Spinal cord (tissue), 9 donors: ENCODE measurements at regions not wholly inside any gene's neighbourhood (a gene's known extent, or its start where the extent isn't known, plus 50 kb on each side); places are given as distances from the start of the nearest gene placed in this dataset.
A peak's percentile ranks its signal among the peaks of the same experiment; 100 is the strongest.

ENCODE experiments used
- DNase-seq, 6 donors: peaks; one replicate each; pipeline versions ENCODE4 v3.0.0 to v3.0.0-alpha.2; 2013 to 2015; ENCODE audit warnings: low spot score in 6 of 6, low read depth in 4 of 6
- H3K27ac ChIP-seq: one replicate; pipeline ENCODE4 v1.5.1; 2013; ENCODE audit warnings: low read depth, low read length, control low read depth
- H3K27me3 ChIP-seq: one replicate; pipeline ENCODE4 v1.6.1; 2013; ENCODE audit warnings: low read length; ENCODE audit not compliant: control insufficient read depth, insufficient read depth
- H3K36me3 ChIP-seq: one replicate; pipeline ENCODE4 v1.6.1; 2013; ENCODE audit warnings: low read length; ENCODE audit not compliant: control insufficient read depth, insufficient read depth
- H3K4me1 ChIP-seq: one replicate; pipeline ENCODE4 v1.6.1; 2013; ENCODE audit warnings: low read length; ENCODE audit not compliant: control insufficient read depth, insufficient read depth
- H3K4me3 ChIP-seq: one replicate; pipeline ENCODE4 v1.5.1; 2013; ENCODE audit warnings: low read depth, low read length, control low read depth
- H3K9me3 ChIP-seq: one replicate; pipeline ENCODE4 v1.6.1; 2013; ENCODE audit warnings: low read length; ENCODE audit not compliant: control insufficient read depth, insufficient read depth
- WGBS: methylation state at CpG from one replicate; pipeline ENCODE4 v1.1.5; 2013; ENCODE audit warnings: missing lambda C conversion rate; ENCODE audit not compliant: insufficient coverage; 5-methylcytosine and 5-hydroxymethylcytosine counted together
- donor health status: healthy.

DNA sequence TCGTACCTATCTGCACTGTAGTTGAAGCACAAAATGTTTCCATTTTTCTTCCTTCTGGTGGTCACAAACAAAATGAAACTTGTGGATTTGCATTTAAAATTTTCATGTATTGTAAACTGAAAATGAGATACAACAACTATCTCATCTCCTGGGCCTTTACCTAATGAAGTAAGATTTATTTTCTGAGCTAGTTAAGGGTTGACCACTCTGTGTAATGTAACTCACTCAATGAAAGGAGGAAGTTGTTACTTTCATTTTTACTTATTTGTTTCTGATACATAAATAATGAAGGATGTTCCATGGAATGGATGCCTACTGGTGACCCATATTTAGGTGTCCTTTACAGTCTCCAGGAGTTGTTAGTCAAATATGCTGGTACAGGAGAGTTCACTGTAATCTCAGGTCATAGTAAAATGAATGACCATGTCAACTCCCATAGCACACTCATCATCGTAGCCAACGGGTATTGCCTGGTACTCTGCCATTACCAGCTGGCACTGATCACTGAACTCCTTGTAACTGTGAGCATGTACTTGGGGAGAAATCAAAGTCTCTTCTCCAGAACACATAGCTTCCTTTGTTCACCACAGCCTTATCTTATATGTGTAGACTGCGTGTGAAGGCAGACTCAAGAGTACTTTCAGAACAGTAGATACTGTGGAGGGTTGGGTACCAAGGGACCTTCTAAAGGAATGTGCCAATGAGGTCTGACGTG is 474.2 kb upstream of the ROBO2 start:
- 71% methylated on average over 2 of the region's 5 CpGs for WGBS
- H3K27me3 ChIP-seq, result no peaks in the 10 kb centered on the region
- H3K4me3 ChIP-seq, result no peak overlapping the region
- no peaks in the 10 kb centered on the region for H3K36me3 ChIP-seq
- H3K9me3 ChIP-seq, result no peaks in the 10 kb centered on the region
- no peaks in the 10 kb centered on the region for H3K4me1 ChIP-seq
- no peak overlapping the region for H3K27ac ChIP-seq
- no peak for DNase-seq

DNA sequence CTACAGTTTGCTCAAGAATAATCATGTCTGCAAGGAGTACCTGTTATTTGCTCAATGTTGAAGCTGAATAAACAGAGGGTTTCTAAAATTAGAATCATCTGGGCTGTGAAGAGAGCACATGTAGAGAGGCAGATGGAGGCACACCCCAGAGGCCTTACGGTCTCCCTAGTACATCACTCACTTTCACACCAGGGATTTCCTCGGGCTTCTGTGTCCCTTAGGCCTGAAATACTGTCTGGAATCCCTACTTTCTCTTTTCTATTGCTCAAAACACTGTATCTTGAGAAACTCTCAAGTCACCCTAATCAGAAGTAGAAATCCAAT is 473.7 kb upstream of the ROBO2 start:
- no peak overlapping the region for H3K4me3 ChIP-seq
- H3K27ac ChIP-seq, result no peak overlapping the region
- H3K4me1 ChIP-seq, result no peaks in the 10 kb centered on the region
- peak in 2 of 6 donors; percentile 8 to 25 for DNase-seq
- H3K36me3 ChIP-seq, result no peaks in the 10 kb centered on the region
- no peaks in the 10 kb centered on the region for H3K27me3 ChIP-seq
- WGBS, result 46% methylated on average over 2 of the region's 2 CpGs
- H3K9me3 ChIP-seq, result no peaks in the 10 kb centered on the region

DNA sequence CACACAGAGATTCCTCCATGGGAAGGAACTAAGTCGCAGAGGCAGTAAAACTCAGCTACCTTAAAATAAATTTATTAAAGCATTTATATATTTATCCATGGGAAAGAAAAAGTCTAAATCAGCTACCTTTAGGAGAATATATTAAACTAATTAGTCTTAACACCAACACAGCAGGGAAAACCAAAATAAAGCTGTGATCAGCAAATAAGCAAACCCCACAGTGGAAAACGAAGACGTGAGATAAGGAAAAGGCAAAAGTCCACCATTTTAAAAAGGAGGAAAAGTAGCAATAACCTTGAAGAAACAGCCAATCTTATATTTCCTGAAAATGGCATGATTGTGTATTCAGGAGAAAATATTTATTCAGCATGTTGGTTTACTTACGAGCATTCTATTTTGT is 473.0 kb upstream of the ROBO2 start:
- Histone ChIP-seq H3K4me3 (no peak overlapping the region), H3K4me1 (no peaks in the 10 kb centered on the region), H3K9me3 (no peaks in the 10 kb centered on the region), H3K27ac (no peak overlapping the region), H3K36me3 (no peaks in the 10 kb centered on the region), H3K27me3 (no peaks in the 10 kb centered on the region)
- no peak for DNase-seq
- no CpG with 5 or more reads among the region's 4 CpGs for WGBS

DNA sequence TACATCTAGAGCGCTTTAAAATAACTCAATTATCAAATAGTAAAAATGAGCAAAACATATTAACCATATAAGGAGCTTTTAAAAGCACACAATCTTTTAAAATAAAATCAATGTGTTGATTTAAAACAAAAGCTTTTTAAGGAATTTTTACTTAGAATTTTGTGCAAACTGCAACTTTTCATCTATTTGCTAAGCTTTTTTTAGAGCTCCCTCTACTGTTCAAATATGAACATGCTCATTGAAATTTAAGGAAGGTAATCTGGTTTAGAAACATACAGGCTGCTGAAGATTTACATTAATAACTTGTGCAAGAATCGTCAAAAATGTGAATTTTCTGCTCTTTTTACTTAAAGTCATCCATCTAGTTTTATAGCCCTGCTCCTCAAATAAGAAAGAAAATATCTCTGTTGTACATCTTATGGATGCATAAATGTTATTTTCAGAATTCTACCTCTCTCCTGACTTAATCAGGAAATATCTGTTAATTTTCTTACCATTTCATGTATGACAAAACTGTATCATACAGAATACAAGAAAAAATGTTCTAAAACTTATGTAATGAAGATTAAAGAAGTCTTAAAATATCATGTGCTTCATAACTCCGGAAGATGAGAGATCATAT is 469.4 kb upstream of the ROBO2 start:
- peak in 3 of 6 donors; percentile 25 to 85 (median 54) for DNase-seq
- H3K36me3 ChIP-seq, result no peaks in the 10 kb centered on the region
- WGBS, result no CpG with 5 or more reads among the region's 3 CpGs
- H3K4me1 ChIP-seq, result no peaks in the 10 kb centered on the region
- H3K27me3 ChIP-seq, result no peaks in the 10 kb centered on the region
- H3K4me3 ChIP-seq, result no peak overlapping the region
- H3K27ac ChIP-seq, result no peak overlapping the region
- H3K9me3 ChIP-seq, result no peaks in the 10 kb centered on the region

DNA sequence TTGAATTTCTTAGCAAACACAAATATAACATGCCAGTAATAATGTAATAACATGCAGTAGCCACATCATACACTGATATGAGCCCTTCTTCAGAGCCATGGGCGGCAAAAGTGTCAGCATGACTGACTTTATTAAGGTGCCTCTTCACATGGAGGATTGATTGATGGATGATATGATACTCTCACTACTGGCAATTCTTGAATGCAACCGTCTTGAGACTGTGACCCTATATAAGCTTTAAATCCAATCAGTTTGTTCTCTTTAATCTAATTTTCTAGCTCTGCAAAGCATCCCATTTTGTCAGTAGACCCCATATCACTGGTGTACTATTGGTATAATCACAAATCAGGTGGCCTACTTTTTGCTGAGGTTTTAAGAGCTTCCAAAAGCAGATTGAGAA is 463.7 kb upstream of the ROBO2 start:
- Histone ChIP-seq H3K9me3 (no peaks in the 10 kb centered on the region), H3K4me1 (no peaks in the 10 kb centered on the region), H3K36me3 (no peaks in the 10 kb centered on the region), H3K4me3 (no peak overlapping the region), H3K27me3 (no peaks in the 10 kb centered on the region), H3K27ac (no peak overlapping the region)
- DNase-seq, result no peak
- WGBS, result no CpG with 5 or more reads among the region's 2 CpGs

DNA sequence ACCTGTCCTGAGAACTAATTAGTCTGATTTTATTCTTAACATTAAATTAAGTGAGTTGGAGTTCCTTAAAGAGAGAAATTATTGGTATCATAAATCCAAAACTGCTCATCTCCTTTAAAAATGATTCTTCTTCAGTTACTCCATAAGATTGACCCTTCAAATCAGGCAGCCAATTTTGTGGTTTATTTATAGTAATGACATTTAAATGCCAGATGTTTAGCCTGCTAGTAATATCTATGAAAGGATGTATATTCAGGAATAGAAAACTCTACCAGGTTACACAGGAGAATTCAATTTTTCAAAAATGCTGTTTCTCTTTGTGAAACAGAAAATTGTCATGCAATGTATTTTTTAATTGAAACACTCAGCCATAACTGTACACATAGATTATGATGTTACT is 457.8 kb upstream of the ROBO2 start:
- no peaks in the 10 kb centered on the region for H3K9me3 ChIP-seq
- H3K27ac ChIP-seq, result no peak overlapping the region
- no peaks in the 10 kb centered on the region for H3K27me3 ChIP-seq
- no peaks in the 10 kb centered on the region for H3K4me1 ChIP-seq
- H3K4me3 ChIP-seq, result no peak overlapping the region
- no peak for DNase-seq
- H3K36me3 ChIP-seq, result no peaks in the 10 kb centered on the region

DNA sequence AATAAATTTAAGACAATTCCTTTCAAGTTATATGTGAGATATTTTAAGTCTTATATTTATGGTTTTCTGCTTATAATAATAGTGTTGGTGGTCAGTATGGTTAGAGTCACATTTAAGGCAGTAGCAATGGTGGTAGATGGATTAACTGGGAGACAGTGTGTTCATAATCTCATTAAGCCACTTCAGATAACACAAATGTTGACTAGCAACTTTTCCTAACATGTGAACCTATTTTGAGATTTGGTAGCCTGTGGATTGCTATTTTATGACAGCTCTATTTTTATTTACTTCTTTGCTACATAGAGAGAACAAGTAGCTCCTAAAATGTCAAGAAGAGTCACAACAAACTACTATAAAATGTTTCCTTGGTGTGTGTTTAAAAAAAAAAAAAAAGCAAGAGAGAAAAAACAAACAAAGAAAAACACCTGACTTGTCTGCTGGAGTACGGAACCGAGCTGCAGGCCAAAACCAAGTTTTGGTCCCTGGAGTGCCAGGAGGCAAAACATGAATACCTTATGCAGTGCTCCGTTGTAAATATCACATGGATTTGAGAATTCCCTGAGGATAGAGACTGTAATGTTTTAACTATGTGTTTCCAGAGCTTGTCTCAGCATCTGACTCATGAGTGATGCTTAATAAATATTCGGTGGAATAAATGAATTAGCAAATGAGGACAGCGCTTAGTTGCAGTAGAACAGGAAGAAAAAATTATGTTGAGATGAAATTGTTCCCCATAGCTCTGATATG is 457.1 kb upstream of the ROBO2 start:
- Histone ChIP-seq H3K4me1 (no peaks in the 10 kb centered on the region), H3K9me3 (no peaks in the 10 kb centered on the region), H3K27ac (no peak overlapping the region), H3K27me3 (no peaks in the 10 kb centered on the region), H3K36me3 (no peaks in the 10 kb centered on the region), H3K4me3 (no peak overlapping the region)
- no peak for DNase-seq
- 64% methylated on average over 3 of the region's 5 CpGs for WGBS

DNA sequence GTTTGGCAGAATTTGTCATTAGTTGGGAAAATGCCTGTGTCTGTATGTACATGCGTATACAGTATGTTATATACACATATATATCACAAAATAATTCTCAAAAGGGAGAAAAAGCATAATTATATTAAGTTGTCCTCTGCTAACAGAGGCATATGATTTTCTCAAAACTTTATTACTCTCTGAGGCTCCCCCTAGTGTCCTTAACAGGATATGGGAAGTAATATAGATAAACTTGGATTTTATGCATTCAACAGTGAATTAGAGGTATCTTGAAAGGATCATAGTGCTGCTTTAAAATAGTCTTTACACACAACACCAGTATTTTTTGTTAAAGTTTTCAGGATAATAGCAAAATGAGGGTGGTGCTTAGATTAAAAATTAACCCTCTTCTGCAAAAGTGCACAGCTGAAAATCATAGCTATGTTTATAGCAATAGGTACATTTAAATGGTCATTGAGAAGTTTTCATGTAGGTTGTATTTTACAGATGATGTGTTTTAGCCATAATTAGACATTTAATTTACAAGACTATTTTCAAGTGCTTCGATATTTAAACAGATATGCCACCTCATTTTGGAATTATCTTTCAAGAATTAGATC is 454.0 kb upstream of the ROBO2 start:
- Histone ChIP-seq H3K27ac (no peak overlapping the region), H3K36me3 (no peaks in the 10 kb centered on the region), H3K4me3 (no peak overlapping the region), H3K27me3 (no peaks in the 10 kb centered on the region), H3K9me3 (no peaks in the 10 kb centered on the region), H3K4me1 (no peaks in the 10 kb centered on the region)
- DNase-seq, result peak in 2 of 6 donors; percentile 33 to 68
- WGBS, result no CpG with 5 or more reads among the region's 2 CpGs

DNA sequence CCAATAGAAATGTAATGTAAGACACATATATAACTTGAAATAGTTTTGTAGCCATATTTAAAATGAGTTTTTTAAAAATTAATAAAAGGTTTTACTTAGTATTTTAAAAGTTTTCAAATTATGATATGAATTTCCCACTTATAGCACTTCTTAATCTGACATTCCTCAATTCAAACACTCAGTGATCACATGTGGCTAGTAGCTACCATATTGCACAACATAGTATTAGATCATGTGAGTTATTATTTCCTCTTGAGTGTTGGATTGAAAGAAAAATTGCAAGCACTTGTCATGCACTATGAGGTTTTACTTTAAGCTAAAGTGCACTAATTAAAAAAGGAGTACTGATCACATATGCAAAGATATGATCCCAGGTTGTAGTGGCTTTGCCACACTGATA is 453.4 kb upstream of the ROBO2 start:
- H3K4me3 ChIP-seq, result no peak overlapping the region
- no peaks in the 10 kb centered on the region for H3K4me1 ChIP-seq
- no peak overlapping the region for H3K27ac ChIP-seq
- no peaks in the 10 kb centered on the region for H3K36me3 ChIP-seq
- no peaks in the 10 kb centered on the region for H3K27me3 ChIP-seq
- no peak for DNase-seq
- no peaks in the 10 kb centered on the region for H3K9me3 ChIP-seq
